ENCODE measurements at regions not wholly inside any gene's neighbourhood (a gene's known extent, or its start where the extent isn't known, plus 50 kb on each side); places are given as distances from the start of the nearest gene placed in this dataset.
"Not testable (repeated sequence)": the region's sequence is repeated elsewhere in the genome, so short reads cannot be mapped to it uniquely, and the experiment has no call there.

DNA sequence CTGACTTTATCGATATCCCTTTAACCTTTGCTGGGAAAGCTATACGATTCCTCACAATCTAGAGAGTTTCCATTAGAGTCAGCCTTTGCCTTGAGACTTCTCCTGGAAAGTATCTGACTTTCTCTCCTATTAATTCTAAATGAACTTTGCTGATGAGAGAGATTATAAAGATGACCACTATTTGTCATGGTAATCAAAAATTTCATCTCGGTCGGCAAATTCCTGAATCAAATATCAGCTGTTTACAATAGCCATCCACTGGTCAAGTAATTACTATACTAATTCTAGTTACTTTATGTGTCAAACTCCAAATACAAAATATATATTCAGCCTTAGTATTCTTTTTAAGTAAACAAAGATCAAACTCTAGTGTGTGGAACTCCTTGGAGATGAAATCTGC lies 164.4 kb upstream of the ITGA1 start:
- no peak for DNase-seq

GRCh38 chr5:52624291-52624690 lies 163.4 kb upstream of the ITGA1 start:
- no peak for DNase-seq

DNA sequence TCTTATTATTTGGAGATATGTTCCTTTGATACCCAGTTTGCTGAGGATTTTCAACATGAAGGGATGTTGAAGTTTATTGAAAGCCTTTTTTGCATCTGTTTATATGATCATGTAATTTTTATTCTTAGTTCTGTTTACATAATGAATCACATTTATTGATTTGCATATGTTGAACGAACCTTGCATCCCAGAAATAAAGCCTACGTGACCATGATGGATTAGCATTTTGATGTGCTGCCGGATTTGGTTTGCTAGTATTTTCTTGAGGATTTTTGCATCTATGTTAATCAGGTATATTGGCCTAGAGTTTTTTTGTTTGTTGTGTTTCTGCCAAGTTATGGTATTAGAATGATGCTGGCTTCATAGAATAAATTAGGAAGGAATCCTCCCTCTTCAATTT lies 161.4 kb upstream of the ITGA1 start:
- DNase-seq, result no peak

DNA sequence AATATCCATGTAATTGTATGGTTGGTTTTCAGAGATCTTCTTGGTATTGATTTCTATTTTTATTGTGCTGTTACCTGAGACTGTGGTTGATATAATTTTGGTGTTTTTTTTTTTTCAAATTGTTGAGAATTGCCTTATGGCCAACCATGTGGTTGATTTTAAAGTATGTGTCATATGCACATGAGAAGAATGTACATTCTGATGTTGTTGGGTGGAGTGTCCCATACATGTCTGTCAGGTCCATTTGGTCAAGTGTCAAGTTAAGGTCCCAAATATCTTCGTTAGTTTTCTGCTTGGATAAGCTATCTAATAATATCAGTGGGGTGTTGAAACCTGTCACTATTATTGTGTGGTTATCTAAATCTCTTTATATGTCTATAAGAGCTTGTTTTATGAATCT lies 160.0 kb upstream of the ITGA1 start:
- DNase-seq, result no peak

GRCh38 chr5:52632281-52632680 lies 155.4 kb upstream of the ITGA1 start:
- no peak for DNase-seq

DNA sequence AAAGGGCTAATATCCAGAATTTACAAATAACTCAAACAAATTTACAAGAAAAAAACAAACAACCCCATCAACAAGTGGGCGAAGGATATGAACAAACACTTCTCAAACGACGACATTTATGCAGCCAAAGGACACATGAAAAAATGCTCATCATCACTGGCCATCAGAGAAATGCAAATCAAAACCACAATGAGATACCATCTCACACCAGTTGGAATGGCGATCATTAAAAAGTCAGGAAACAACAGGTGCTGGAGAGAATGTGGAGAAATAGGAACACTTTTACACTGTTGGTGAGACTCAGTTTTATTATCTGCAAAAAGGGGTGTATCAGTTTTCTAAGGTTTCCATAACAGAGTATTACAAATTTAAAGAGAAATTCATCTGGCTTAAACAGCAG lies 153.5 kb upstream of the ITGA1 start:
- DNase-seq, result not testable (repeated sequence)

DNA sequence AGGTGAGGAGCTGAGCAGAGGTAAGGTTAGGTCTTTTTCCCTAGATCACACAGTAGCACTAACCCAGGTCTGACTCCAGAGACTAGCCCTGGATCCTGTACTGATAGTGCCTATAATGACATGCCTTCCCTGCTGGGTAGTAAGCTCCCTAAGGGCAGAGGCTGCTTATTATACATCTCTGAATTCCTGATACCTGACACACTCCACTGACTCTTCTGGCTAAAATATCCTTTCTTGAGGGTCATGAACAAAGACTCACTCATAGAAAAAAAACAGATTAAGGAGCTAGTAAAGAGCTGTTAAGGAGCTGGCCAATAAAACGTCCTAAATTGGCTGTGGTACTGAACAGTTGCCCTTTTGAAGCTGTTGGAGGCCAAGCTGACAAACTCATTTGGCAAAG lies 149.0 kb upstream of the ITGA1 start:
- DNase-seq, result no peak

GRCh38 chr5:52648726-52649125 lies 139.0 kb upstream of the ITGA1 start:
- DNase-seq, result no peak

DNA sequence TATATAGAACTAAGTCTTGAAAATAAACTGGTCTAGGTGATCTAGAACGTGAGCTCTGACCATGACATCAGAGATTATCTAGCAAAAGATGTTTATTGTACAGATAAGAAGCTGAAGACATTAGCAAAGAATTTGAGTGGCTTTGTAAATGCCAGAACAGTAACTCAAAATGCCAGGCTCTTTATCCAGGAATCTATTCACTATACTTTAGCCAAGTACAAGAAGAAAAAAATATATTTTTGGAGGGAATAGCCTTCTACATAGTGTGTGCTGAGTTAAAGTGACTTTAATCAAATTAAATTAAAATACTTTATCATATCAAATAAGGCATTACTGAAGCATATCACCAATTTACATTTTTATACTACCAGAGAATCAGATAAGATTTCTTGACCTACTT lies 132.6 kb upstream of the ITGA1 start:
- no peak for DNase-seq

DNA sequence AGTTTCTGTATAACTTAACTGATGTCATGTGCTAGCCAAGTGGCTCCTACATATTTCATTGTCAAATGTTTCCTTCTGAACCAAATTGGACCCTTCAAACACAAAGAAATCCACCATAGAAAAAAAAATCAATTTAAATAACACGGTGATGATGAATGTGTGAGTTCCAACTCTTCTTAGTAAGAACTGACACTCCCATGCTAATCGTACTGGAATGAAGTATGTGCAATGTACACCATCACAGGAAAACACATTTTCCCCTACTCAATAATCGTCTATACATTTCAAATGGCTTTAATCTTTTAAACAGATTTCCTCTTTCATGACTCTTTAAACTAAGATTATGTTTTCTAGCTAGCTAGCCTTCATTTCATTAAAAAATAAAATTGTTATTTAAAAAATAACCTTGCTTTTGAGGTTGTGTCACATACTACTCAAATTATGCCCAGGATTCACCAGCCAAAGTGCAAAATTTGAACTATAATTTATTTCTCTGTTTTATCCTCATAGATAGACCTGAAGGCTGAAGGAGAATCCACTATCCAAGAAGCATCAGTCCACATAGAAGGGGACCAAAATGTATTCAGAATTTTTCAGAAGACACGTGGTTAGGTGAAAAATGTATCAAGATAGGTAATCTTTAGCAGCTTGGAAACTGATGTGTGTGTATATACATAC lies 131.0 kb upstream of the ITGA1 start:
- no peak for DNase-seq

- no peak for DNase-seq
Observed at GRCh38 chr5:52657247-52657645, 130.5 kb upstream of the ITGA1 start.

GRCh38 chr5:52658246-52658645 lies 129.5 kb upstream of the ITGA1 start:
- no peak for DNase-seq

GRCh38 chr5:52660621-52661020 lies 127.1 kb upstream of the ITGA1 start:
- no peak for DNase-seq

DNA sequence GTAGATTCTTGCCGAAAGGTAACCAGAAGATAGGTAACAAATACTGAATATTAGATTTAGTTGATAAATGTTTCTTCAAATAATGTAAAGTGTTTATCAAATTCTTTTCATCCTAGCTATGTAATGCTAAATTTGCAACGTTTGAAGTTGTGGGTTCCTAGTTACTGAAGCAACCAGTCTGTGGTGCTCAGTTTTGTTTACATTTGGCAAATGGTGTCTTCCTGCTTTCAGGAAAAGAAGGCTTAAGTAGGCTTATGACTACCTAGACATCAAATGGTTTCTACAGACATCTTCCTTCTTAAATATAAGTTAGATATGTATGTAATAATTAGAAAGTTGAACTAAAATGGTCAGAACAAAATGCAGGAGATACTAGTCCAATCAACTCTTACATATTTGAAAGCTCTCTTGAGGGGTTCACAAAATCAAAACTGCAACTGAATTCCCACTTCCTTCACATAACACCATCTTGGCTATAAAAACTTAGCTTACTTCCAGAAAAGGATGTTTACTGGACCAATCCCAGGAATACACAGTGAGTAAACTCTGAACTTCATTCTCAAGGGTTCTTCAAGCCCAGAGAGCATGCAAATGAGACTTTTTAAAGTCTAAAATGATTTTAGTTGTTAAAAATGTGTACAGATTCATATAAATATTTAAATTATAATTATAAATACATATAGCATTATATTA lies 125.7 kb upstream of the ITGA1 start:
- no peak for DNase-seq

DNA sequence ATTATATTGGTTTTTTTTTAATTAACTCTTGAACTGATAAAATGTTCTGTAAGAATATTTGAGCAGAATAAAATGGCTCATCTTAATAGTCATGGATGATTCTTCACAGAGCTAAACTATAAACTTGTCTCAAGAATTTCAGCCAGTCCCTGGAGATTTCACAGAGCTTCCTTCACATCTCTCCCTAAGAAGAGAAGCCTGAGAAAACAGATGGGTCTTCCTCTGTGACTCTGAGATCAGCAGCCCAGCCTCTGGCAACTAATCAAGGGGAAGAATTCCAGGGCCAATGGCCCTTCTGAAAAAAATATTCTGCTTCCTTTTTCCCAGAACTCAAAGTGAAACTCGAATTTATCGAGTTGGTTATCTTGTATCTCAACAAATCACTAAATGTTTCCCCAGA lies 122.2 kb upstream of the ITGA1 start:
- no peak for DNase-seq

- no peak for DNase-seq
Observed at GRCh38 chr5:52668139-52668538, 119.6 kb upstream of the ITGA1 start.

- DNase-seq, result no peak
Observed at GRCh38 chr5:52668544-52669185, 119.1 kb upstream of the ITGA1 start.

DNA sequence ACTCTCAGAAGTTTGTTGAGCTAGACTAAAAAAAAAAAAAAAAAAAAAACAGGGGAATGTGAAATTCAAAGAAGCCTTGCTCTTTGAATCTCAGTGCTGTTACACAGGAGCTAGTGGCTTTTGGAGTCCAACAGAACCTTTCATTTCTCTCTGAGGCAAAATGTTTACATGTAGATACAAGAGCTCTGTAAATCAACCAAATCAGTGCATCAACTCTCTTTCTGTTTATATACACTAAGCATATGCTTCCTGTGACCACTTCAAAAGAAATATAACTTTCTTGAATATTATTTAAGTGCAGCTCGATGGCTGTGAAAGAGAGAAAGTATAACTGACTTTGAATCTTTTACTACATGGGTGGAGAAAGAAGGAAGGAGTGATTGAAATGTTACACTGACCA lies 115.3 kb upstream of the ITGA1 start:
- no peak for DNase-seq

GRCh38 chr5:52673495-52673894 lies 114.2 kb upstream of the ITGA1 start:
- no peak for DNase-seq

DNA sequence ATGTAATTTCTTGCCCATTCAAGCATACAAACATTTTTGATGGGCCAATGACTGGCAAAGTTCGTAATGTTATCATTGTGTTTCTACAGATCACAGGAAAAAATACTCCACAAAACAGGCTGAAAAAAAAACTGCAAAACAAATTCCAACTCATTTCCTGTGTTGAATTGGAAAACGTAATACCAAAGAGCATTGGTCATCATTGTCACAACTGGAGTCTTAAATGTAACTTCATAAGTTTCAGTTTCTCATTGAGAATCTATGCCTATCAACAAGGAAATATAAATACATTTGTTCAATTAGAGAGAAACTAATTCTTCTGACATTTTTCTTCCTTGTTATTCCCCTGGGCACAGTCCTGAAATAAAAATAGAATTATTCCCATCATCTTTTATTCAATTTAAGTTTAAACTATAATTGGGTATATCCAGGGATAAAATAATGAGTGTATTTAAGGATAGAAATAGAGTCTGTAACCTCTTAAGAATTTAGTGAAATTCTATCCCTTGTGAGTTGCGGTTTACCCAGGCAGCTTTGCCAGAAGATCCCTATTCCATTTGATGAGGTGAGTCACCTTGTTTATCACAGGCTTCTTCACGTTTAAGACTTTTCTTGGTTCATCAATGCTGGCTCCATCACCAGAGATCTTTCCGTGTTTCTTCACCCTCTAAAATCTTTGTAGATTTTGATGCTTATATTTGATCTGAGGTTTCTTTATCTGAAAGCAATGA lies 112.7 kb upstream of the ITGA1 start:
- no peak for DNase-seq

GRCh38 chr5:52682492-52682891 lies 105.2 kb upstream of the ITGA1 start:
- DNase-seq, result no peak

DNA sequence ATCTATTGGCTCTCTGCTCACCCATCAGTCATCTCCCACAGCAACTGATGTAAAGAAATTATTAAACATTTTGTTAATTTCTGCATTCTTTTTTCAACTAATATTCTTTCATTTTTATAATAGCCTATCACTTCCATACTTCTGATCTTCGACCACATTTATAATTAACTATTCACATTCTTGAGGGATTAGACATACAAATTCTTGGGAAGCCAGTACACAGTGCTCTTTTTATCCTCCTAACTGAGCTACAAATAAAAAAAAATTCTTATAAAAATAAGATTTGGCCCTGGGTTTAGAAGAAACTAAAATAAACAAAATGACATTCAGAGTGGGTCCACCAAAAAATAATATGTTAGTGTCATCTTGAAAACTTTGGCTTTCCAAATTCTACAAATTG lies 103.7 kb upstream of the ITGA1 start:
- no peak for DNase-seq

DNA sequence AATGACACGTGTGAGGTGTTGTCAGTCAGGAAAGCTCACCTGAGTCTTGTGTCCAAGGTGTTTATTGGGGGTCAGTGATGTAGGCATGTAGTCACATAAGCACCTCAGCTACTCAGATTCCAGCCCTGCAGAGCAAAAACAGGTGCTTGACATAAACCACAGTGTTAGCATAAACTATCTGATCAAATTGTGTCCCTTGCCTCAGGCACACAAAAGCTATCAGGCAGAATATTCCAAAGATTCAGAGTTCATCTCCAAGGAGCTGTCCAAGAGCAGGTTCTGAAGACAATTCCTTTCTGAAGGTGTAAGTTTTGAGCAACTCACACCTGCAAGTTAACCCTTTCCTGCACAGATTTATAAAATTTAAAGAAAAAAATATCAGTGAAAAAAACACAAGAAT lies 102.2 kb upstream of the ITGA1 start:
- DNase-seq, result no peak

DNA sequence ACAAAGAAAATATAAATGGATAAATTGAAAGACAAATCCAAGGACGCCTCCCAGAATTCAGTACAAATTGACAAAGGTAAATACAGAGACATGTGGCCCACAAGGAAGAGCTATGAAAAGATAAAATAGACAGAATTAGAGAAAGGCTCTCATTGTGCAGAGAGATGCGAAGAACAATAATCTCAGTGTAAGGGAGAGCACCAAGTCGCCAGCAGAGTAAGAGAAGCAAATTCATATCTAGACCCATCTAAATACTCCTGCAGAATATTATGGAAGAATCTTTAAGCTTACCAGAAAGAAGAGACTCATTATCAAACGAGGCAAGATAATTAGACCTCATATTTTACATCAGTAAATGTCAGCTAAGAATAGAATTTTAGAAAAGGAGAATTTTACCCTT lies 101.7 kb upstream of the ITGA1 start:
- DNase-seq, result no peak

Measured in stimulated activated CD4-positive, alpha-beta T cell treated with anti-CD3 and anti-CD28 coated beads, Interleukin-2, amount 100 ng/mL, for 48 hours (primary cell).